Gastroesophageal sphincter (tissue), 4 donors: ENCODE measurements at regions not wholly inside any gene's neighbourhood (a gene's known extent, or its start where the extent isn't known, plus 50 kb on each side); places are given as distances from the start of the nearest gene placed in this dataset.

Source experiments
- ATAC-seq: fragments of 150-250 bp; one replicate; pipeline ENCODE4 v1.9.1; 2016; ENCODE audit warnings: mild to moderate bottlenecking, moderate library complexity
- H3K27ac ChIP-seq, 4 donors: fragments of 200-600 bp; sonication (generic) in 3 of 4; 1 replicate in 3 of 4; 2 replicates in 1 of 4; pipeline ENCODE4 v1.5.1; 2016 to 2019
- H3K27me3 ChIP-seq: fragments of 200-600 bp; sonication (generic); one replicate; pipeline ENCODE4 v1.5.1; 2019
- H3K36me3 ChIP-seq, 2 donors: fragments of 200-600 bp; sonication (generic); one replicate each; pipeline ENCODE4 v1.5.1; 2019; ENCODE audit warnings: control low read depth in 1 of 2
- H3K4me1 ChIP-seq, 3 donors: fragments of 200-600 bp; sonication (generic); 1 replicate in 2 of 3; 2 replicates in 1 of 3; pipeline ENCODE4 v1.5.1; 2016 to 2019; ENCODE audit warnings: control low read depth in 2 of 3
- H3K4me3 ChIP-seq, 2 donors: fragments of 200-600 bp; sonication (generic); one replicate each; pipeline ENCODE4 v1.5.1; 2019; ENCODE audit warnings: mild to moderate bottlenecking in 1 of 2, moderate library complexity in 1 of 2
- H3K9me3 ChIP-seq, 3 donors: fragments of 200-600 bp; sonication (generic); one replicate each; pipeline ENCODE4 v1.5.1; 2017 to 2019; ENCODE audit warnings: control low read depth in 2 of 3
- EP300 ChIP-seq: sonication (generic); formaldehyde crosslinking; IDR thresholded peaks from one replicate; pipeline ENCODE4 v1.6.1; 2017; ENCODE audit warnings: antibody characterized with exemption, mild to moderate bottlenecking
- POLR2A ChIP-seq, 2 donors: fragments of 450-650 bp; IDR thresholded peaks; one replicate each; pipeline ENCODE4 v1.6.1; 2017; ENCODE audit warnings: antibody characterized with exemption in 2 of 2, mild to moderate bottlenecking in 2 of 2, moderate library complexity in 1 of 2
- POLR2AphosphoS5 ChIP-seq: sonication (generic); formaldehyde crosslinking; IDR thresholded peaks from one replicate; pipeline ENCODE4 v1.6.1; 2017; ENCODE audit warnings: antibody characterized with exemption
- WGBS, 2 donors: methylation state at CpG; one replicate each; pipeline ENCODE4 v1.1.5; 2018; ENCODE audit warnings: low coverage in 1 of 2; 5-methylcytosine and 5-hydroxymethylcytosine counted together
- TF ChIP-seq, protein P1 (sequence below), 4 experiments: fragments of 200-600 bp in 2 of 4; fragments of 450-650 bp in 2 of 4; sonication (generic) in 1 of 4; IDR thresholded peaks; one replicate each; pipeline ENCODE4 v1.5.1; 2017 to 2019; ENCODE audit warnings: antibody characterized with exemption in 4 of 4, mild to moderate bottlenecking in 2 of 4, moderate library complexity in 2 of 4

GRCh38 chr2:891734-892133 lies 58.9 kb upstream of the SNTG2 start:
- no peaks in the 10 kb centered on the region for H3K36me3 ChIP-seq
- H3K27me3 ChIP-seq = peaks cover 33% of the 10 kb centered on the region
- no peak overlapping the region for H3K4me3 ChIP-seq
- no peak for ATAC-seq
- WGBS, 2 donors = 48 to 70% methylated on average over 4 of the region's 4 CpGs
- no peaks in the 10 kb centered on the region for H3K4me1 ChIP-seq
- TF ChIP-seq, protein P1, sequence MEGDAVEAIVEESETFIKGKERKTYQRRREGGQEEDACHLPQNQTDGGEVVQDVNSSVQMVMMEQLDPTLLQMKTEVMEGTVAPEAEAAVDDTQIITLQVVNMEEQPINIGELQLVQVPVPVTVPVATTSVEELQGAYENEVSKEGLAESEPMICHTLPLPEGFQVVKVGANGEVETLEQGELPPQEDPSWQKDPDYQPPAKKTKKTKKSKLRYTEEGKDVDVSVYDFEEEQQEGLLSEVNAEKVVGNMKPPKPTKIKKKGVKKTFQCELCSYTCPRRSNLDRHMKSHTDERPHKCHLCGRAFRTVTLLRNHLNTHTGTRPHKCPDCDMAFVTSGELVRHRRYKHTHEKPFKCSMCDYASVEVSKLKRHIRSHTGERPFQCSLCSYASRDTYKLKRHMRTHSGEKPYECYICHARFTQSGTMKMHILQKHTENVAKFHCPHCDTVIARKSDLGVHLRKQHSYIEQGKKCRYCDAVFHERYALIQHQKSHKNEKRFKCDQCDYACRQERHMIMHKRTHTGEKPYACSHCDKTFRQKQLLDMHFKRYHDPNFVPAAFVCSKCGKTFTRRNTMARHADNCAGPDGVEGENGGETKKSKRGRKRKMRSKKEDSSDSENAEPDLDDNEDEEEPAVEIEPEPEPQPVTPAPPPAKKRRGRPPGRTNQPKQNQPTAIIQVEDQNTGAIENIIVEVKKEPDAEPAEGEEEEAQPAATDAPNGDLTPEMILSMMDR (IDR thresholded peaks at IDR 0.05) = no peak
- TF ChIP-seq POLR2AphosphoS5 = no peak
- no peak for TF ChIP-seq POLR2A (IDR thresholded peaks at IDR 0.05)
- TF ChIP-seq EP300 = no peak
- peaks cover 0 to 14% (median 0%) of the 10 kb centered on the region in 3 donors for H3K9me3 ChIP-seq
- no peak overlapping the region for H3K27ac ChIP-seq

GRCh38 chr2:890791-891190 lies 59.9 kb upstream of the SNTG2 start:
- Histone ChIP-seq H3K36me3 (no peaks in the 10 kb centered on the region), H3K4me3 (no peak overlapping the region), H3K9me3 (peaks cover 0 to 4% (median 0%) of the 10 kb centered on the region in 3 donors), H3K27ac (no peak overlapping the region), H3K27me3 (peaks cover 39% of the 10 kb centered on the region), H3K4me1 (no peaks in the 10 kb centered on the region)
- WGBS, 2 donors = 72 to 75% methylated on average over 3 to 4 of the region's 6 CpGs
- no peak for TF ChIP-seq EP300
- no peak for TF ChIP-seq POLR2A (IDR thresholded peaks at IDR 0.05)
- no peak for TF ChIP-seq POLR2AphosphoS5
- TF ChIP-seq, protein P1 (IDR thresholded peaks at IDR 0.05) = no peak
- no peak for ATAC-seq

DNA sequence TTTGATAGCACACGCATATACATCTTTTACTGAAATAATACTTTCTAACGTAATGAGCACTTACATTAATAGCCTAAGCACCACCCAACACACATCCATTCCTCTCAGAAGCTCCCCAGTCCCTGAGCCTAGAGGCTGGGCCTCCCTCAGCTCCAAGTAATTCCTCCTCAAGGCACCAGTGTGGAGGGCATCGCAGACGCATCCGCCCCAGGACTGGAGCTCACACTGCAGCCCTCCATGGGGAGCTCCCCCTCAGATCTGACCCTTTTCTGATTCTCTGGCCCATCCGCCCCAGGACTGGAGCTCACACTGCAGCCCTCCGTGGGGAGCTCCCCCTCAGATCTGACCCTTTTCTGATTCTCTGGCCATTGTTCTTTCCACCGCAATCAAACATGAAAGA lies 60.4 kb upstream of the SNTG2 start:
- no peak for TF ChIP-seq POLR2A (IDR thresholded peaks at IDR 0.05)
- no peak for TF ChIP-seq POLR2AphosphoS5
- no peak for TF ChIP-seq EP300
- TF ChIP-seq, protein P1 (IDR thresholded peaks at IDR 0.05) = no peak
- H3K9me3 ChIP-seq = no peaks in the 10 kb centered on the region
- no peak overlapping the region for H3K27ac ChIP-seq
- H3K4me1 ChIP-seq = no peaks in the 10 kb centered on the region
- no peaks in the 10 kb centered on the region for H3K36me3 ChIP-seq
- H3K27me3 ChIP-seq = peaks cover 45% of the 10 kb centered on the region
- ATAC-seq = no peak
- 81 to 82% methylated on average over 3 to 4 of the region's 8 CpGs for WGBS, 2 donors
- no peak overlapping the region for H3K4me3 ChIP-seq

GRCh38 chr2:888906-889566 lies 61.6 kb upstream of the SNTG2 start:
- Histone ChIP-seq H3K4me3 (no peak overlapping the region), H3K27me3 (peaks cover 51% of the 10 kb centered on the region), H3K27ac (no peak overlapping the region), H3K4me1 (no peaks in the 10 kb centered on the region), H3K36me3 (no peaks in the 10 kb centered on the region), H3K9me3 (no peaks in the 10 kb centered on the region)
- 70 to 81% methylated on average over 2 to 9 of the region's 14 CpGs for WGBS, 2 donors
- TF ChIP-seq EP300 = no peak
- TF ChIP-seq, protein P1 (IDR thresholded peaks at IDR 0.05) = no peak
- TF ChIP-seq POLR2A (IDR thresholded peaks at IDR 0.05) = no peak
- no peak for TF ChIP-seq POLR2AphosphoS5
- no peak for ATAC-seq

GRCh38 chr2:888211-888801 lies 62.3 kb upstream of the SNTG2 start:
- no peak overlapping the region for H3K27ac ChIP-seq
- H3K4me1 ChIP-seq = no peaks in the 10 kb centered on the region
- 50 to 93% methylated on average over 2 to 4 of the region's 13 CpGs for WGBS, 2 donors
- TF ChIP-seq POLR2AphosphoS5 (no peak), POLR2A (IDR thresholded peaks at IDR 0.05) (no peak), EP300 (no peak)
- TF ChIP-seq, protein P1 (IDR thresholded peaks at IDR 0.05) = no peak
- peaks cover 51% of the 10 kb centered on the region for H3K27me3 ChIP-seq
- no peak overlapping the region for H3K4me3 ChIP-seq
- no peaks in the 10 kb centered on the region for H3K9me3 ChIP-seq
- ATAC-seq = no peak
- no peaks in the 10 kb centered on the region for H3K36me3 ChIP-seq
